ENCODE measurements at regions not wholly inside any gene's neighbourhood (a gene's known extent, or its start where the extent isn't known, plus 50 kb on each side); places are given as distances from the start of the nearest gene placed in this dataset.
"Not testable (repeated sequence)": the region's sequence is repeated elsewhere in the genome, so short reads cannot be mapped to it uniquely, and the experiment has no call there.

GRCh38 chr1:199064971-199065370 lies 426.1 kb downstream of the PTPRC start:
- Mint-ChIP-seq H3K27ac (no peak overlapping the region), H3K36me3 (ENCODE audit: low read depth) (peaks cover 14% of the 10 kb centered on the region), H3K4me3 (no peak overlapping the region), H3K4me1 (ENCODE audit: low read depth) (peaks cover 23% of the 10 kb centered on the region), H3K9me3 (peaks cover 30% of the 10 kb centered on the region), H3K27me3 (ENCODE audit: low read depth) (no peaks in the 10 kb centered on the region)

- Mint-ChIP-seq H3K9me3 (peaks cover 20% of the 10 kb centered on the region), H3K4me1 (ENCODE audit: low read depth) (peaks cover 24% of the 10 kb centered on the region), H3K27me3 (ENCODE audit: low read depth) (no peaks in the 10 kb centered on the region), H3K4me3 (peak overlapping the region; percentile 33), H3K36me3 (ENCODE audit: low read depth) (peaks cover 10% of the 10 kb centered on the region), H3K27ac (peak overlapping the region; percentile 50)
These were observed 428.6 kb downstream of the PTPRC start for GRCh38 chr1:199067483-199067882.

GRCh38 chr1:199071080-199071479 lies 432.2 kb downstream of the PTPRC start:
- Mint-ChIP-seq H3K9me3 (peaks cover 10% of the 10 kb centered on the region), H3K27me3 (ENCODE audit: low read depth) (no peaks in the 10 kb centered on the region), H3K4me1 (ENCODE audit: low read depth) (peaks cover 27% of the 10 kb centered on the region), H3K4me3 (no peak overlapping the region), H3K27ac (no peak overlapping the region), H3K36me3 (ENCODE audit: low read depth) (peaks cover 9% of the 10 kb centered on the region)

GRCh38 chr1:199073166-199073565 lies 434.3 kb downstream of the PTPRC start:
- H3K4me1 Mint-ChIP-seq (ENCODE audit: low read depth): peaks cover 14% of the 10 kb centered on the region
- H3K4me3 Mint-ChIP-seq: peak overlapping the region; percentile 3

GRCh38 chr1:199075792-199076191 lies 437.0 kb downstream of the PTPRC start:
- Mint-ChIP-seq H3K9me3 (peaks cover 10% of the 10 kb centered on the region), H3K4me1 (ENCODE audit: low read depth) (peaks cover 12% of the 10 kb centered on the region), H3K27ac (no peak overlapping the region), H3K36me3 (ENCODE audit: low read depth) (peaks cover 18% of the 10 kb centered on the region), H3K4me3 (no peak overlapping the region), H3K27me3 (ENCODE audit: low read depth) (no peaks in the 10 kb centered on the region)

More at GRCh38 chr1:199073166-199073565, 434.3 kb downstream of the PTPRC start:
- H3K27me3 Mint-ChIP-seq (ENCODE audit: low read depth): no peaks in the 10 kb centered on the region
- peaks cover 10% of the 10 kb centered on the region for H3K9me3 Mint-ChIP-seq
- no peak overlapping the region for H3K27ac Mint-ChIP-seq
- H3K36me3 Mint-ChIP-seq (ENCODE audit: low read depth): peaks cover 12% of the 10 kb centered on the region

- H3K4me1 Mint-ChIP-seq (ENCODE audit: low read depth): peaks cover 18% of the 10 kb centered on the region
- no peaks in the 10 kb centered on the region for H3K9me3 Mint-ChIP-seq
- no peak overlapping the region for H3K4me3 Mint-ChIP-seq
- no peak overlapping the region for H3K27ac Mint-ChIP-seq
- H3K27me3 Mint-ChIP-seq (ENCODE audit: low read depth): no peaks in the 10 kb centered on the region
- H3K36me3 Mint-ChIP-seq (ENCODE audit: low read depth): peaks cover 18% of the 10 kb centered on the region
These were observed 441.2 kb downstream of the PTPRC start for GRCh38 chr1:199079994-199080393.

- Mint-ChIP-seq H3K4me1 (ENCODE audit: low read depth) (peaks cover 27% of the 10 kb centered on the region), H3K4me3 (no peak overlapping the region), H3K9me3 (peaks cover 7% of the 10 kb centered on the region), H3K27me3 (ENCODE audit: low read depth) (no peaks in the 10 kb centered on the region), H3K36me3 (ENCODE audit: low read depth) (peaks cover 22% of the 10 kb centered on the region), H3K27ac (no peak overlapping the region)
These were observed 442.9 kb downstream of the PTPRC start for GRCh38 chr1:199081739-199082138.

GRCh38 chr1:199082778-199083389 lies 444.0 kb downstream of the PTPRC start:
- H3K27ac Mint-ChIP-seq: no peak overlapping the region
- no peak overlapping the region for H3K4me3 Mint-ChIP-seq
- no peaks in the 10 kb centered on the region for H3K27me3 Mint-ChIP-seq (ENCODE audit: low read depth)
- peaks cover 15% of the 10 kb centered on the region for H3K9me3 Mint-ChIP-seq
- H3K36me3 Mint-ChIP-seq (ENCODE audit: low read depth): peaks cover 28% of the 10 kb centered on the region
- peaks cover 35% of the 10 kb centered on the region for H3K4me1 Mint-ChIP-seq (ENCODE audit: low read depth)

GRCh38 chr1:199083680-199084079 lies 444.8 kb downstream of the PTPRC start:
- Mint-ChIP-seq H3K36me3 (ENCODE audit: low read depth) (peaks cover 26% of the 10 kb centered on the region), H3K4me1 (ENCODE audit: low read depth) (peaks cover 42% of the 10 kb centered on the region), H3K9me3 (peaks cover 18% of the 10 kb centered on the region), H3K27ac (no peak overlapping the region), H3K27me3 (ENCODE audit: low read depth) (no peaks in the 10 kb centered on the region), H3K4me3 (no peak overlapping the region)

- Mint-ChIP-seq H3K4me3 (no peak overlapping the region), H3K9me3 (peaks cover 18% of the 10 kb centered on the region), H3K27me3 (ENCODE audit: low read depth) (no peaks in the 10 kb centered on the region), H3K27ac (peak overlapping the region; percentile 16), H3K4me1 (ENCODE audit: low read depth) (peaks cover 48% of the 10 kb centered on the region), H3K36me3 (ENCODE audit: low read depth) (peaks cover 27% of the 10 kb centered on the region)
These were observed 445.5 kb downstream of the PTPRC start for GRCh38 chr1:199084293-199084692.

GRCh38 chr1:199085903-199086302 lies 447.1 kb downstream of the PTPRC start:
- Mint-ChIP-seq H3K27ac (peak overlapping the region; percentile 50), H3K36me3 (ENCODE audit: low read depth) (peaks cover 28% of the 10 kb centered on the region), H3K27me3 (ENCODE audit: low read depth) (no peaks in the 10 kb centered on the region), H3K4me1 (ENCODE audit: low read depth) (peaks cover 60% of the 10 kb centered on the region), H3K9me3 (peaks cover 21% of the 10 kb centered on the region), H3K4me3 (no peak overlapping the region)

GRCh38 chr1:199087144-199087543 lies 448.3 kb downstream of the PTPRC start:
- Mint-ChIP-seq H3K9me3 (peaks cover 32% of the 10 kb centered on the region), H3K27me3 (ENCODE audit: low read depth) (no peaks in the 10 kb centered on the region), H3K4me1 (ENCODE audit: low read depth) (peaks cover 60% of the 10 kb centered on the region), H3K36me3 (ENCODE audit: low read depth) (peaks cover 32% of the 10 kb centered on the region), H3K4me3 (no peak overlapping the region), H3K27ac (no peak overlapping the region)

GRCh38 chr1:199089393-199090122 lies 450.7 kb downstream of the PTPRC start:
- Mint-ChIP-seq H3K36me3 (ENCODE audit: low read depth) (peaks cover 43% of the 10 kb centered on the region), H3K27me3 (ENCODE audit: low read depth) (no peaks in the 10 kb centered on the region), H3K4me1 (ENCODE audit: low read depth) (peaks cover 50% of the 10 kb centered on the region), H3K27ac (peak overlapping the region; percentile 83), H3K9me3 (peaks cover 53% of the 10 kb centered on the region), H3K4me3 (peak overlapping the region; percentile 51)

GRCh38 chr1:199095628-199096027 lies 456.8 kb downstream of the PTPRC start:
- H3K36me3 Mint-ChIP-seq (ENCODE audit: low read depth): peaks cover 44% of the 10 kb centered on the region
- not testable (repeated sequence) for H3K4me3 Mint-ChIP-seq; H3K27me3 Mint-ChIP-seq (ENCODE audit: low read depth)
- peaks cover 31% of the 10 kb centered on the region for H3K4me1 Mint-ChIP-seq (ENCODE audit: low read depth)
- peaks cover 56% of the 10 kb centered on the region for H3K9me3 Mint-ChIP-seq
- H3K27ac Mint-ChIP-seq: peak overlapping the region; percentile 47

GRCh38 chr1:199096591-199096990 lies 457.8 kb downstream of the PTPRC start:
- no peaks in the 10 kb centered on the region for H3K27me3 Mint-ChIP-seq (ENCODE audit: low read depth)
- no peak overlapping the region for H3K4me3 Mint-ChIP-seq
- peaks cover 51% of the 10 kb centered on the region for H3K9me3 Mint-ChIP-seq
- H3K27ac Mint-ChIP-seq: no peak overlapping the region
- H3K36me3 Mint-ChIP-seq (ENCODE audit: low read depth): peaks cover 46% of the 10 kb centered on the region
- peaks cover 34% of the 10 kb centered on the region for H3K4me1 Mint-ChIP-seq (ENCODE audit: low read depth)
